ENCODE measurements at regions not wholly inside any gene's neighbourhood (a gene's known extent, or its start where the extent isn't known, plus 50 kb on each side); places are given as distances from the start of the nearest gene placed in this dataset.
"Not testable (repeated sequence)": the region's sequence is repeated elsewhere in the genome, so short reads cannot be mapped to it uniquely, and the experiment has no call there.

DNA sequence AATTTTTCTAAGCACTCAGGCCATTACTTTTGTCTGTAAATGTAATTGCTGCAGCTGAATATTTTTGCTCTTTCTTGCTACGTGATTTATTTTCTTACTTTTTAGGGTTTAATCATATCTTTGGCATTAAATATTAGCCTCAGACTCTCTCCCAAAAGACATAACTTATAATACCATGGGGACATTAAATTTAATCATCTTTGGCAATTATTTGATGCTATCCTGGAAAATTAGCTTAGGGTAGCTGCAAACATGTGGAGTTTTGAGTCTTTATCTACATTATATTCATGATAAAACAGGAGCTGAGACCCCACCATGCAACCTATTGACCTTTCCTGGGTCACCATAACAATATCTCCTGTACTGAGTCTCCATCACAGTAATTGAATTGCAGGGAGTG lies 59.1 kb upstream of the EDAR start:
- DNase-seq (ENCODE audit: low spot score): no peak

DNA sequence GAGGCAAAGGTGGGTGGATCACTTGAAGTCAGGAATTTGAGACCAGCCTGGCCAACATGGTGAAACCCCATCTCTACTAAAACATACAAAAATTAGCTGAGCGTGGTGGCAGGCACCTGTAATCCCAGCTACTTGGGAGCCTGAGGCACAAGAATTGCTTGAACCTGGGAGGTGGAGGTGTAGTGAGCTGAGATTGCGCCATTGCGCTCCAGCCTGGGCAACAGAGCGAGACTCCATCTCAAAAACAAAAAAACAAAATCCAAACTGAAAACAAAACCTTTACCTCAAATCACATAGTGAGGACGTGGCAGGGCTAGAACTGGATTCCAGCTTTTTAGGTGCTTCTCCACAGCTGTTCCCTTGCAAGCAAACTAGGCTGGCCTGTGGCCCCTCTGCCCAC lies 58.5 kb upstream of the EDAR start:
- not testable (repeated sequence) for DNase-seq (ENCODE audit: low spot score)

DNA sequence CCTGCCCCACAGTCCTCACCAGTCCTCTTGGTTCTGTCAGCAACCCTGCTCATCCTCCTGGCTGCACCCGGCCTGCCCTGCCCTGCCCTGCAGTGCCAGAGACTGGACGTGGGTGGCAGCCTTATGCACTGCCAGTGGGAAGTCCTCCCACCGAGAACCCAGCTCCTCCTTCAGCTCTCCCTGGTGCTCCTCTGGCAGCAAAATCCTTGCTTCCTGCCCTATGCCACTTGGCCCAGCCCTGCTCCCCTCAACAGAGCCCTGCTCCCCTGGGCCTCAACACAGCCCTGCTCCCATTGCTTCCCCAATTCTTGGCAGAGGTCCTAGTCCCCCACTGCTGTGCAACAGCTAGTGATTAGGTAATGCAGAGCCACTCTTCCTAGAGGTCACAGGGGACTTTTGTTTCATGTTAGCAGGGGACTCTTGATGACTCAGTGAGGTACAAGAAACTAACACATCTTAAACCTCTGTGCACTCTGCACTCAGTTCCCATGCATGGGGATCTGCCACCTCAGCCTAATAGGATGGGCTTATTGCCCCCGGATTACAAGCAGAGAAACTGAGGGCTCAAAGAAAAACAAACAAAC lies 58.0 kb upstream of the EDAR start:
- peak; percentile 7 for DNase-seq (ENCODE audit: low spot score)

- no peak for DNase-seq (ENCODE audit: low spot score)
Measured at GRCh38 chr2:109045505-109045904, 56.5 kb upstream of the EDAR start.

- no peak for DNase-seq (ENCODE audit: low spot score)
Measured at GRCh38 chr2:109038992-109039391, 50.0 kb upstream of the EDAR start.
